ENCODE measurements at regions not wholly inside any gene's neighbourhood (a gene's known extent, or its start where the extent isn't known, plus 50 kb on each side); places are given as distances from the start of the nearest gene placed in this dataset.

- no peak for TF ChIP-seq CTCF (IDR thresholded peaks at IDR 0.05)
- TF ChIP-seq POLR2A (IDR thresholded peaks at IDR 0.05) = no peak
Observed at GRCh38 chr12:84572196-84572595, 340.4 kb downstream of the SLC6A15 start.

Measured in adrenal gland (tissue), 5 donors.